ENCODE measurements at regions not wholly inside any gene's neighbourhood (a gene's known extent, or its start where the extent isn't known, plus 50 kb on each side); places are given as distances from the start of the nearest gene placed in this dataset.
"Not testable (repeated sequence)": the region's sequence is repeated elsewhere in the genome, so short reads cannot be mapped to it uniquely, and the experiment has no call there.

DNA sequence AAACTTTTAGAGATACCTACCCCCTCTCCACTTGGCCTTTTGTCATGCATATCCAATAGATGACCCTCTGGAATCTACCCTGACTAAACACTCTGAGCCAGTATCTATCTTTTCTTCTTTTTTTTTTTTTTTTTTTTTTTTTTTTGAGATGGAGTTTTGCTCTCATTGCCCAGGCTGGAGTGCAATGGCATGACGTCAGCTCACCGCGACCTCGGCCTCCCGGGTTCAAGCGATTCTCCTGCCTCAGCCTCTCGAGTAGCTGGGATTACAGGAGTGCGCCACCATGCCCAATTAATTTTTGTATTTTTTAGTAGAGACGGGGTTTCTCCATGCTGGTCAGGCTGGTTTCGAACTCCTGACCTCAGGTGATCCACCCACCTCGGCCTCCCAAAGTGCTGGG lies 50.8 kb upstream of the GRIN2B start:
- not testable (repeated sequence) for H3K27ac ChIP-seq; DNase-seq (ENCODE audit: low spot score); H3K4me3 ChIP-seq

DNA sequence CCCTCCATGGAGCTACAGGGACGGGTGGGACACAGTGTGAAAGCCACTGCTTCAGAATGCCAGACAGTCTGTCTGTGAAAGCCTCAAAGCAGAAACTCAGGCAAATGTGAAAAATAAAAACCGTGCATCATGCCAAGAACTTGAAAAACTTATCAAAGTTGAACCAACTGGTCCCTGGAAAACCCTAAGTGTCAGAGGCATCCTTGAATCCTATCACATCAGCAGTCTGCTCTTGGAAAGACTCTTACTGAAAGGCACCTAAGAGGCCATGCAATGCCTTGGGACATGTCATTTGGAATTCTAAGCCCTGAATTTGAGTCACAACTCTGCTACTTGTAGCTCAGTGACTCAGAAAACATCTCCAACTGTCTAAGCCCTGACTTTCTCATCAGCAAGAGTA lies 62.4 kb upstream of the GRIN2B start:
- TF ChIP-seq, protein P1, sequence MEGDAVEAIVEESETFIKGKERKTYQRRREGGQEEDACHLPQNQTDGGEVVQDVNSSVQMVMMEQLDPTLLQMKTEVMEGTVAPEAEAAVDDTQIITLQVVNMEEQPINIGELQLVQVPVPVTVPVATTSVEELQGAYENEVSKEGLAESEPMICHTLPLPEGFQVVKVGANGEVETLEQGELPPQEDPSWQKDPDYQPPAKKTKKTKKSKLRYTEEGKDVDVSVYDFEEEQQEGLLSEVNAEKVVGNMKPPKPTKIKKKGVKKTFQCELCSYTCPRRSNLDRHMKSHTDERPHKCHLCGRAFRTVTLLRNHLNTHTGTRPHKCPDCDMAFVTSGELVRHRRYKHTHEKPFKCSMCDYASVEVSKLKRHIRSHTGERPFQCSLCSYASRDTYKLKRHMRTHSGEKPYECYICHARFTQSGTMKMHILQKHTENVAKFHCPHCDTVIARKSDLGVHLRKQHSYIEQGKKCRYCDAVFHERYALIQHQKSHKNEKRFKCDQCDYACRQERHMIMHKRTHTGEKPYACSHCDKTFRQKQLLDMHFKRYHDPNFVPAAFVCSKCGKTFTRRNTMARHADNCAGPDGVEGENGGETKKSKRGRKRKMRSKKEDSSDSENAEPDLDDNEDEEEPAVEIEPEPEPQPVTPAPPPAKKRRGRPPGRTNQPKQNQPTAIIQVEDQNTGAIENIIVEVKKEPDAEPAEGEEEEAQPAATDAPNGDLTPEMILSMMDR (IDR thresholded peaks at IDR 0.05), result no peak
- Histone ChIP-seq H3K4me3 (no peak overlapping the region), H3K27ac (no peak overlapping the region)
- DNase-seq (ENCODE audit: low spot score), result no peak

DNA sequence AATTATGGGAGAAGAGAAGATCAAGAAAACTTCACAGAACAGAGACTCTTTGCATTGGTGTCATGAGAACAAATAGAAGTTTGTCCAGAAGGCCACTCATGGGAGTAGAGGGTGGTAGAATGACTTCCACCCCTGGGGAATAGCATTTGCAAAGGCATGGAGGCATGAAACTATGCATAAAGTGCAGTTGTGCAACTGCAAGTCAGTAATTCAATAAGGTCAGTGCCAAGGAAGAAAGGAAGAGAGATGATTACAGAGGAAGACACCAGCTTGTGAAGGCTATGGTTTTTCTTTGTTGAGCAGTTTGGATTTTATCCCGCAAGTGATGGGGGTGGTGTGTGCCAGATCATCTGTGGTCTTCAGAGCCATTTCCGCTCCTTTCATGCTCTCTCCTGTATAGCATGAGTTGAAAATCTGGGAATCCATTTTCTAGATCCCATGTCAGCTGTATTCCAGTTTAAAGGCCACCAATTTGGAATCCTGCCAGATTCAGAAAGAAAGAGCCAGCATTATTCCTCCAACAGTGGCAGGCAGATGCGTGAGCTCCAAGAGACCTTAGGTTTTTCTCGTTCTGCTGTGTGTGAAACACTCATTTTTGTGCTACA lies 67.6 kb upstream of the GRIN2B start:
- Histone ChIP-seq H3K27ac (no peak overlapping the region), H3K4me3 (no peak overlapping the region)
- DNase-seq (ENCODE audit: low spot score), result no peak
- TF ChIP-seq, protein P1 (IDR thresholded peaks at IDR 0.05), result no peak

DNA sequence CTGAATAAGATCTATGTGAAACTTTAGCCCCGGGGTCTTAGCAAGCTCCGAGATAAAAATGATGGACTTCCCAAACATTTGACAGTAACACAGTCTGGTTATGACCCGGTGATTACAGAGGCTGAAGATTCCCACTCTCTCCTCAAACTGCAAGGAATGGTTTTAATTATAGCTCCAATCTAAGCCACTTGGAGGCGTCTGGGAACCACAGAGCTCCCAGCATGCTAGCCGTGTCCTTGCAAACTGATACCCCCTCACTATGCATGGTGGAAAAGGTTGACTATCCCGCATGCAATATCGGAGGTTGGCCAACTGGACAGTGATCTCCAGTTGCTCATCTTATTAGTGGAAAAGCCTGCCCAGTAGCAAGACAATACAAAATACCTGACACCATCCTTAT lies 76.5 kb upstream of the GRIN2B start:
- no peak for DNase-seq (ENCODE audit: low spot score)
- Histone ChIP-seq H3K4me3 (no peak overlapping the region), H3K27ac (no peak overlapping the region)
- TF ChIP-seq, protein P1 (IDR thresholded peaks at IDR 0.05), result no peak

DNA sequence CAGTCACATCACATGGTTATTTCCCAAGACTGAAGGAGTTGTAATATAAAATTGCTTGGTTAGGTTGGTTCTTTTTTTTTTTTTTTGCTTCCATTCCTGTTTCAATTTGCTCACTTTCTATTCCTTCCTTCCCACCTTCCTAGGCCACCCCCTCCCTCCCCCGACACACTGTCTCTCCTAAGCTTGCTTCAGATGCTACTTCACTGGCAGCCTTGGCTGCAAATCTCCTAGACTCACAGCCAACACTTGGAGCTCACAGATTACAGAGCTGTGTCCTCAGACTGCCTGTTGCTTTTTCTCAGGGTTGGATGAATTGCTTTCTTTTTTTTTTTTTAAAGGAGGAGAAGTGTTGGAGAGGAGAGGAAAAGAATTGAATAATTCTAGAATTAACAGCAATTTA lies 77.3 kb upstream of the GRIN2B start:
- no peak overlapping the region for H3K4me3 ChIP-seq
- TF ChIP-seq, protein P1 (IDR thresholded peaks at IDR 0.05), result no peak
- no peak overlapping the region for H3K27ac ChIP-seq
- DNase-seq (ENCODE audit: low spot score), result no peak

DNA sequence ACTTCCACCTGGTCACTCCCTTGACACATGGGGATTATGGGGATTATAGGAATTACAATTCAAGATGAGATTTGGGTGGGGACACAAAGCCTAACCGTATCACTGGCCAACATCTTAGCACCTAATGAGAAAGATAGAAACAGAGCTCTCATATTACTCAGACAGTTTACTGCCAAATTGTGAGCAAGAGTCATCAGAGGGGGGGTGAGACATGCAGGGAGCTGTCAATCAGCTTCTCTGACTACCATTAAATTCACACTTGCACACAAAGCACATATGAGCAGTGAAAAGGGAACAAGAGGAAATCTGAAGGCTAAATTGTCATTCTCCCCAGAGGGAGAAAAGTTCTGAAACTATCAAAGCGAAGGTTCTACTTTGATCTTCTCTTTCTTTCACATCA lies 78.1 kb upstream of the GRIN2B start:
- TF ChIP-seq, protein P1 (IDR thresholded peaks at IDR 0.05), result no peak
- Histone ChIP-seq H3K4me3 (no peak overlapping the region), H3K27ac (no peak overlapping the region)
- no peak for DNase-seq (ENCODE audit: low spot score)

DNA sequence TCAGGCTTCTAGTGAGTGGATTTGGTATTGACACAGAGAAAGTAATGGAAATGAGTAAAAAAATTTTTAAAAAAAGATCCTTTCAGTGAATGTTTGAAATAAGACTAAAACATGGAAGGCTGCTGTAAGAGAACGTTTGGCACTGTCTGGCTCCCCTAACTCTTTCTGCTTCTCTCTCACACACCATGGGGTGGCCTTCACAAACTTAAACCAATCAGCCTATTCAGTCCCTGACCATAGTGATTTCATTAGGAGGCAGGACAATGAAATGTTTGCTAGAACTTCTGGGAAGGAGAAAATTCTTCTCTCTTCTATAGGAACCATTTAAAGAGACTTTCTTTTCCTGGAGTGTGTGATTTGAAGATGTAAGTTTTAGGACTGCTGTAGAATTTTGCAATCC lies 84.2 kb upstream of the GRIN2B start:
- H3K4me3 ChIP-seq, result no peak overlapping the region
- no peak overlapping the region for H3K27ac ChIP-seq
- TF ChIP-seq, protein P1 (IDR thresholded peaks at IDR 0.05), result no peak

DNA sequence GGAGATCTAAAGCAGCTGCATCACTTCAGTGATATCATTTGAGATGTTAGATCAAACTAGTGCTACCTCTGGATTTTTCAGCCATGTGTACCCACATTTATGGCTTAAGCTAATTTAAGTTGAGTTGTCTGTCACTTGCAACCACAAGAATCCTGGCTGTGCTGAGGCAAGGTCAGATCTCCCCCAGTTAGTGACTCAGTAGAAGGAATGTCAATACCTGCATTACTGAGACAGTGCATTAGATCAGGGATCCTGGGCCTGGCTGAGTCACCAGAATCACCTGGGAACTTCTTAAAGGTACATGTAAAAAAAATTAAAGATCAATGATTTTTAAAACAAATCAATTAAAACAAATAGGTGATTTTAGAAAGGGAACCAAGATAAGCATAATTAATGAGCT lies 84.6 kb upstream of the GRIN2B start:
- H3K4me3 ChIP-seq, result no peak overlapping the region
- TF ChIP-seq, protein P1 (IDR thresholded peaks at IDR 0.05), result no peak
- no peak overlapping the region for H3K27ac ChIP-seq
- no peak for DNase-seq (ENCODE audit: low spot score)

More for the DNA sequence above, 84.2 kb upstream of the GRIN2B start:
- no peak for DNase-seq (ENCODE audit: low spot score)

Data from coronary artery (tissue), 2 donors.